ENCODE measurements at regions not wholly inside any gene's neighbourhood (a gene's known extent, or its start where the extent isn't known, plus 50 kb on each side); places are given as distances from the start of the nearest gene placed in this dataset.
"Not testable (repeated sequence)": the region's sequence is repeated elsewhere in the genome, so short reads cannot be mapped to it uniquely, and the experiment has no call there.

DNA sequence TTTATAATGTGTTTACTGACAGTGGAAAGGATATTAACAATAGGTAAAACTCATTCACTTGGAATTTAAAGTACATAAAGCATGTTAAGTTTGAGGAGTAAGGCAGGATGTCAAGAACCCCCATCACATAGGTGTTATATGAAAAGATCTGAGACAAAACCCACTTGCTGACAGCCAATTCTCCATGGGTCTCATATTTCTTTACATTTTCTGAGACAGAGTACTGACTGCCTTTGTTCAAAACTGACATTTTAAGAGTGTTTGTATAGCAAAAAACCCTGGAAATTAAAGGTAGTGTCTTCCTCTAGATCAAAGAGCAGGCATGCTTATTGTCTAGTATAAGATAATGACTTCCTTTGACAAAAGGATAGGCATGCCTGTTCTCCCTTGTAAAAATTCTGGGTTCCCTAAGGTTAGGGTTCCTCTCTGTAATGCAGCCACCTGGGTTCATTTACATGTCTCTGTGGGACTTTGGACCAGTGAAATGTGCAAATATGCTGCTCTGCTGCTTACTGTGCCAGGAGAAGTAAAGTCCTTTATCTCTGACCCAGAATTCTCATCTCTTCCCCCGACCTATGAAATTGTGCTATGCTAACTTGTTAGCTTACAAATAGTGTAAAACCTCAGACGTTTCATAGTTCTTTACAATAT is 123.6 kb downstream of the PCDH18 start:
- no peak for DNase-seq
- intact Hi-C loops (cut with DNase I): no loop called here

DNA sequence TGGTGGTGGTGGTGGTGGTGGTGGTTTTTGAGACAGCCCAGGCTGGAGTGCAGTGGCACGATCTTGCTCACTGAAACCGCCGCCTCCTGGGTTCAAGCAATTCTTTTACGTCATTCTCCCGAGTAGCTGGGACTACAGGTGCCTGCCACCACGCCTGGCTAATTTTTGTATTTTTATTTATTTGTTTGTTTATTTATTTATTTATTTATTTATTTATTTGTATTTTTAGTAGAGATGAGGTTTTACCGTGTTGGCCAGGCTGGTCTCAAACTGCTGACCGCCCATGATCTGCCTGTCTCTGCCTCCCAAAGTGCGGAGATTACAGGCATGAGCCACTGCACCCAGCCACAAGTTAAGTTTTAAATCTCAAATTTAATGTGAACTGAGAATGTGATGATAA is 126.5 kb downstream of the PCDH18 start:
- intact Hi-C loops (cut with DNase I); DNase-seq; ATAC-seq: not testable (repeated sequence)

More for the DNA sequence above, 123.6 kb downstream of the PCDH18 start:
- no peak for ATAC-seq

DNA sequence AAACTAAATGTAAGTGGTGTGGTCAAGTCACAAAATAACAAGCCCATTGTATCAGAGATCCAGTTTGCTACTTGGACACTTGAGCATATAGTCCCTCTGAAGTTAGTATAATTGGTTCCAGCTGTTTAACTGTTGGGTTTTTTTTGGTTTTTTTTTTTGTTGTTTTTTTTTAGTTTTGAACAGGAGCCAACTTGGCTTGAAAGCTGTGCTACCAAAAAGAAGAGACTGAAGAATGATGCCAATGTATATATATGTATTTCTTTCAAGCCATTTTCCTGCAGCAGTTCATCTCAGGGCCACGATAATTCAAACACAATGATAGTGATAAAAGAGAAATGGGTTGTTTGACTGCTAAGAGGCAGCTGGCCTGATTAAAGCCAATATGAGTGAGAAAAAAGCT is 138.3 kb downstream of the PCDH18 start:
- ATAC-seq: no peak
- DNase-seq: no peak
- intact Hi-C loops (cut with DNase I): no loop called here

DNA sequence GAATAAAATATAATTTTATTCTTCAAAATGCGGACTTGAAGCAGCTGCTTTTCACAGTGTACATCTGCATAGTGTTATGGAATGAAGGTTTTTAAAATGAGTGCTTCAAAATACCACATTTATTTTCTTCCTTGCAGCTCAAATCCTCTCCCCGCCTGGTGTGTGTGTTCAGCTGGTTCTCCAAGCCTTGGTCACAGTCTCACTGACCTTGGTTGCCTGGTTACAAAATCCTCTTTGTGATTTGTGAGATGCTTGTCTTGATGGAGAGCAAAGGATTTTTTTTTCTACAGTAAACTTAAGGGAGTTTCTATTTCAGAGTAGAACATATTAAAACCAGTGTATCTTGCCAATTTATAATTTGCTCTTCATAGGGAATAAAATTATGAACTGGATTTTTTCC is 139.2 kb downstream of the PCDH18 start:
- intact Hi-C loops (cut with DNase I): no loop called here
- DNase-seq (no peak), ATAC-seq (peak in 1 of 2 donors; percentile 56)

DNA sequence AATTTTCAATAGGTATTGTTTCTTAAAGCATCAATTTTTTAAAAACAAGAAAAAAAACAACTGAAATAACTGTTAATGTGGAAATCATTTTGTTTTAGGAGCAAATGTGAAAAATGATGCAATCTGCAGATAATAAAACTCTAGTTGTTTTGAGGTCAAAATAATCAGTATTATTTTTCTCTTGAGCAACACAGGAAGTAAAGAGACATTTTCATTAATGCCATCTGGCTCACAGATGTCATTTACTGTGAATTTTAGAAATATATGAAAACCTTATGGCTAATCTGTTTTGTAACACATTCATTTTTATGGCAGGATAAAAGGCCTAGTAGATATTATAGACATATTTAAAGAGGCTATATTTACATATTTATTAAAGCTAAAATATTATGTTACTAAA is 141.6 kb downstream of the PCDH18 start:
- no peak for DNase-seq
- intact Hi-C loops (cut with DNase I): no loop called here
- no peak for ATAC-seq

DNA sequence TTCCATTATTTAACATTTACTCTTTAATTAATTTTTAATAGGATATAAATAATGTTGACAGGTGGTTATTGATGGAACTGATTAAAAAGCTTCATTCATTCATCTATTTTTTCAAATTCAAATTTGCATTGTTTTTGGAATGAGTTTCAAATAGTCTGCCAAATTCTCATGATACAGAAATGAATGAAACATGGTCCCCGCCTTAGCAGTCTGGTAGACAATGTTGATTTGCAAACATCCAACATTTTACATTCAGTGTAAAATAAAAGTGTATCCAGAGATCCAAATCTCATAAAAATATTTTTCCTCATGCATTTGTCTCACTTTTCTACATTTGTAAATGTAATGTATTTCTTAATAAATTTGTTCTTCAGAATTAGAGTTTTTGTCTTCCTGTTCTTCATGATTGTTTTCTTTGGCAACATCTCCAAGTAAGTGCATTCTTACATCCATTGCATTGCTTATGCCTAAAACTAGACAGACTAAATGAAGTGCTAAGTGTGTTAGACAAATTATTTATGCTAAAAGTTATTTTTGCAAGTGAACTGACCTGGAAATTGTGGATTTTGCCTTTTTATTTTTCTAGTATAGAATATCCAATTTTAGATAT is 142.3 kb downstream of the PCDH18 start:
- intact Hi-C loops (cut with DNase I): no loop called here
- no peak for ATAC-seq

DNA sequence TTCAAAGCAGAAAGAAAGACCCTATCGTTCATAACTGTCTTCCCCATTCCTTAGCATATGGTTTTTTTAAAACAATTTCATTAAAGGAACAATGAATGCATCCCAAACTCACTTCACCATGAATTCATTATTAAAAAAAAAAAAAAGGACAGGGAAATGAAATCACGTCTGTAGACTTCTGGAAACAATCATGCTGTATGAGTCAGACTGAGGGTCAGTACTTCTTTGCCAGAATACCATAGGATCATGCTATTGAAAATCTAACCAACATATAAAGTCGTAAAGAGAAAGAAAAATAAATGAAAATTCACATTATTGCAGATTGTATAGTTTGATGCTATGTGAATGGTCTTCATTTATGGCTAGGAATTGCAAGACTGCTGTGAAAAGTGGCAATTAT is 144.4 kb downstream of the PCDH18 start:
- ATAC-seq (no peak), DNase-seq (no peak)
- intact Hi-C loops (cut with DNase I): no loop called here

More for the DNA sequence above, 142.3 kb downstream of the PCDH18 start:
- no peak for DNase-seq

DNA sequence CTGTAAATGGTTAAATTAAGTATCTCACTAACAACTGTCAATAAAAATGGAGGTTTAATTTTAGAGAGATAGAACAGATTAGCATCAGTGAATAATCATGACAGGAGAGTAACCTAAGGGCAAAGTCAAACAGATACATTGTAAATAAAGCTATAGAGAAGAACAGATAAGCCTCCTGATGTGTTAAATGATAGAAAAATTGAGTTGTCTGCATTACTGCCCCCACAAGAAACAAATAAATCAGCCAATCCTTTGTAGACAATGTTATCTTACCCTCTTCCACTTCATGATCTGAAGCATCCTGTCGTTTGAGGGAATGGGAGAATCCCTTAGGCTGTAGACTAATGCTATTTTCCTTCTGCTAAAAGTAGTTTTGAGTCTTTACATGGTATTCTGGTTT is 147.8 kb downstream of the PCDH18 start:
- DNase-seq (no peak), ATAC-seq (no peak)
- intact Hi-C loops (cut with DNase I): no loop called here

DNA sequence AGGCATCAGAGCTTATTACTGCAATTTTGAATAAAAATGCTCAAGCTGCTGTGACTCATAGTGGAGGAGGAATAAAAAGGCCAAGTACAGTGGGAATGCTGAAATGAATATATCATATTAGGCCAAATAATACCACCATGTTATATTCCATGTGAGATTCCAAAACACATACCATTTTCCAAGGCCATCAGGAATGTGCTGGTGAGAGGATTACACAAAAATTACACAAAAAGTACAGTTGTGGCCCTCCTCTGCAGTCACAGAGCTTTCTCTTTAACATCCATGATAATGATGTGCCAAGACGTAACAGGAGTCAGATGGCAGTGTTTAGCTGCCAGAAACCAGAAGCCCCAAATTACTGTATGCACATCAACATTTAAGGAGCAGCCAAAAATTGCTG is 153.5 kb downstream of the PCDH18 start:
- intact Hi-C loops (cut with DNase I): no loop called here
- ATAC-seq (no peak), DNase-seq (no peak)

DNA sequence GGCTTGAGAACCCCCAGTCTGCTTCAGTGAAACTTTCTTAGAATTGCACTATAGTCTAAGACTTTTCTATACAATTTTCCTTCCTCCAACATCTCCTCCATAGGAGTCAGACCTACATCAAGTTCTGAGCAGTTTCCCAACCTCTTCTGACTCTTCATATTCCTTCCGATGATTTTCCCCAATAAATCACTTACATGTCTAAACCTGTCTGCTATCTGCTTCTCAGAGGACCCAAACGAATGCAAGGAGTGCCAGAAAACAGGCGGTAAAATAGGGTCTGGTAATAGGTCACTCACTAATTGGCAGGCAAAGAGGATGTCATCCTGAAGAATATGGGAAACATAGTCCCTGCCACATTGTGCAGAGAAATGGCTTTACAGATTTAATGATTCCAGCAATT is 153.9 kb downstream of the PCDH18 start:
- ATAC-seq (no peak), DNase-seq (no peak)
- intact Hi-C loops (cut with DNase I): no loop called here

DNA sequence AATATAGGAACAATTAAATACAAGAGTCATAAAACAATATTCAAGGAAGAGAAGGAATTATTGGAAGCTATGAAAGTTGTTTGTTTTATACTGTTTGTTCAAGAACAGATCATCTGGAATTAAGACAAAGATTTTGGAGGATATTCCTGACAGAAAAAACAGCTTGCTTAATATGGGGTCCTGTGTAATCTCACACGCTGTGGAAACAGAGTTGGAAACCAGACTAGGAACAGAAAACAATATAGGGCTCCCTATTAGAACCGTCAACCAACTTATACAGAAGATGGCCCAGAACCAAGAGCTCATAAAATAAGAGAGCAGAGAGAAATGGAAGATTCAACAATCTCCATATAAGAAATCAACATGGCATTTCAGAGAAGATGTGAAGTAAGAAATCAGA is 156.0 kb downstream of the PCDH18 start:
- intact Hi-C loops (cut with DNase I): no loop called here
- ATAC-seq: no peak
- DNase-seq: no peak

DNA sequence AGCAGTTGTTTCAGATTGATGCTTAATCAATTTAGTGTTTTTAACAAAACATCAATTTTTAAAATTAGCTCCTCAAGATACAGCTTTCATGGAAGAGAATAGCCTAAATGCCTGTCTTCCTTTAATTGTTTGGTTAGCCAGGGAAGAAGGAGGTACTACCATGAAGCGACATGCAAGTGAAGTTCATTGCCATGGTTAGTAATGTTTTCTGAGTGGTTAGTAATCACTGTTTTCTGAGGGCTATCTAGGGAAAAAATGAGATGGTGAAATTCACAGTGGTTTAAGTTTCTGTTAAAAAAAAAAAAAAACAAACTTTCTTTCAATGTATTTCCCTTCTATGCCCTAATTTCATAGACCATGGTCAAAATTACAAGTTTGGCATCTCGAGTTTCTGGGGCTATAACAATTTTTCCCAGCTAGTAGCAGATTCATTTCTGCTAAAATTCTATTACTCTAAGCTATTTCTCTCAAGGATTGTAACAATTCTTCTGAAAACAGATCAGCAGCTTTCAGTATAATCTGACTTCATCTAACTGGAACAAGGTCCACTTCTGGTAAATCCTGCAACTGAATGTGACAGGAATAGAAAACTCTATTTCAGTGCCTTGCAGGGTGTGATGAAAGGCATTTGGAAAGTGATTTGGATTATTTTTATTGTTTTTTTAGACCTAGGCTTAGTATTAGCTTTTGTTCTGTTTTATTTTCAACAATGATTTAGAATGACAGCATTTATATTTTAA is 157.0 kb downstream of the PCDH18 start:
- intact Hi-C loops (cut with DNase I): no loop called here
- ATAC-seq: no peak
- no peak for DNase-seq

DNA sequence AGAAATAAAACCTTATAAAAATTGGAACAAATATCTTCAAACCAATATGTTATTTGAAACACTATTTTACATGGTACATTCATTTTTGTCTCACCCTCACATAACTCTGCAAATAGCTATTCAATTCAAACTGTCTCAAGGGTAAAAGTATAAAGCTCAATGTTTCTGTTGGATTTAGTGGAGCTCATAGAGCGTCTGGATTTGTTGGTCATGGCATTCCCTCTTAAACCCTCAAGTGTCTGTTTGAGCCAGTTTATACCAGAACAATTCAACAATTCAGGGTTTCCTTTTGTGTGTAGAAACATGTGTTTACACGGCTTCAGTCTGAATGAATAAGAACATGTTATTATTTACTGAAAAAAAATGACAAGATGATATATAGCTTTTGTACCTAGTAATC is 161.6 kb downstream of the PCDH18 start:
- DNase-seq (no peak), ATAC-seq (no peak)
- intact Hi-C loops (cut with DNase I): no loop called here

DNA sequence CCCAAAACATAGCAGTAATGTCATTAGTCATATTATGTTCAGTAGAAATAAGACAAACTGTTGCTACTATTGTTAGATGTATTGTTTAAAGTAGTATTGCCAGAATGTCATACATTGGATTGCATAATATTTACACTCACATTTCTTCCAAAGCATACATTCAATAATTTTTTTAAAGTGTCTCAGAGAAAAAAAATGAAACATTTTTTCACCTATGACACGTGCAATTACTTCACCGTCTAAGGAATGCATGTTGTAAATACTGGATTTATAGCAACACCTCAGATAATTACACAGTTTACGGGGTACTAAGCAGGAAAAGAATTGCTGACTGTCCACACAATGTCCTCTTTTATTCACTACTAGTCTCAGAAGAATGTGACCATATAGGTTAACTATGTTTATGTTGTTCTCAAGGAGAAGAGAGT is 162.1 kb downstream of the PCDH18 start:
- no peak for DNase-seq
- ATAC-seq: no peak
- intact Hi-C loops (cut with DNase I): no loop called here

DNA sequence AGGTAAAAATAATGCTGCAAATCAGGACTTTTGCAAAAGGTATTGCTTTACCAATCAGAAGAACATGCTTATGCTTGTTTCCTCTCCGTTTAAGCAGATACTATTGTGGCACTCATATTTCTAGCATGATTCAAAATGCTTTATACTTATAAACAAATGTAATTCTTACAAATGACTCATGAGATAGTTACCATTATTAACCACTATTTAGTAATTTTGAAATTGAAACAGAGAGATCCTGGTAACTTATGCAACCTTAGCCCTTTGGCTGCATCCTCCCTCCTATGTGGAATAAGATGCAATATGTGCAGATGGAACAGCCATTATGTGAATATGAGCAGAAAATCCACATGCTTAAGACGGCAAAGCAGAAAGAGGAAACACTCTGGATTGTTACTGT is 164.7 kb downstream of the PCDH18 start:
- intact Hi-C loops (cut with DNase I): no loop called here
- DNase-seq: no peak
- no peak for ATAC-seq

DNA sequence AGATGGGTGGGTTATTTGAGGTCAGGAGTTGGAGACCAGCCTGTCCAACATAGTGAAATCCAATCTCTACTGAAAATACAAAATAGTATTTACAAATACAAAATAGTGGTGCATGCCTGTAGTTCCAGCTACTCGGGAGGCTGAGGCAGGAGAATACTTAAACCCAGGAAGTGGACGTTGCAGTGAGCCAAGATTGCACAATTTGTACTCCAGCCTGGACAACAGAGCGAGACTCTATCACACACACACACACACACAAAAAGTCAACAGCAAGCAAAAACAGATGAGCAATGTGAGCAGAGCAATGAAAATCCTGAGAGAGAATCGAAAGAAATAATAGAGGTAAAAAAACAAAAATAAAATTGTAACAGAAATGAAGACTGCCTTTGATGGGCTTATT is 168.8 kb downstream of the PCDH18 start:
- DNase-seq (no peak), ATAC-seq (no peak)
- intact Hi-C loops (cut with DNase I): no loop called here

DNA sequence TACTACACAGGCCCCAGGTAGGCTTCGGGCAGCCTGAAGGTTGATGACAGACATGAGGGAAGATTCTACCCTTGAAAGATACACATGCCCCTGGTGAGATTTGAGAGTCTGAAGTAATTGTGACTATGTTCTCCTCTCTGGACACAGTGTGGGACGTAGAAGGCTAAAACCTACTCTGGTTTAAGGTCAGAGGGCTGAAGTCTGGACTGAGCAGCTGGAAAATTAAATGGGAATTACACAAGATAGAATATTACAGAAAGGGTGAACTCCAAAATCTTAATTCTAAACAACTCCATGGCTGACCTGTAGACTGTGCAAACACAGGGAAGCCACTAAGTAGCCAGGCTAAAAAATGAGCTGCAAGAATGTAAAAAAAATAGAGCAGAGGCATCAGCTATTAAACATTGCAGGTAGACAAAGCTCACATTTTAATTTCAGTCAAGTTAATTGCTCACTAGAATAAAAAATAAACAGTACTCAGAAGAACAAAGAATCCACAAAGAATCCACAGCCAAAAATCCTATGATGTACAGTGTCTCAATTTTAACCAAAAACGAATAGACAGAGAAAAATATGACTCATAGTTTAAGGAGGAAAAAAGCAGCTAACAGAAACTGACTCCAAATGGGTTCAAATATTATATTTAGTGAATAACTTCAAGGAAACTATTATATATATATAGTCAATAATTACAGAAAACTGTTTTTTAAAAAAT is 170.4 kb downstream of the PCDH18 start:
- DNase-seq (no peak), ATAC-seq (no peak)
- intact Hi-C loops (cut with DNase I): no loop called here

DNA sequence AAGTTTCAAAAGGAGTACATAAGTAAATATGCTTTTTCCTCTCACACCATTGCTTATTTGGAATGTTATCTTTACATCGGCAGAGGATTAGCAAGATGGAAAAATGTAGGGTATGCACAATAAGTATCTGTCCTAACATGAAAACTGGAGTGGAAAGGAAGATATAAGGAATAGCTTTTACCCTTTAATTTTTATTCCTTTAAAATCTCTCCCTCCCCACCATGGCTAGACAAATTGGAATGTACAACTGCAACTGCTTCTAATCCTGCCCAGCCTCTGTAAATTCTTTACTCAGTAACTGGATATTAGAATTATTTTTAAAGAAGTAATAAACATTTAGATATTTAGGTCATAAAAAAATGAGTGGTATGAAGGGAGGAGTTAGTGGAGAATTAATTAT is 171.5 kb downstream of the PCDH18 start:
- intact Hi-C loops (cut with DNase I): no loop called here
- ATAC-seq (no peak), DNase-seq (no peak)

DNA sequence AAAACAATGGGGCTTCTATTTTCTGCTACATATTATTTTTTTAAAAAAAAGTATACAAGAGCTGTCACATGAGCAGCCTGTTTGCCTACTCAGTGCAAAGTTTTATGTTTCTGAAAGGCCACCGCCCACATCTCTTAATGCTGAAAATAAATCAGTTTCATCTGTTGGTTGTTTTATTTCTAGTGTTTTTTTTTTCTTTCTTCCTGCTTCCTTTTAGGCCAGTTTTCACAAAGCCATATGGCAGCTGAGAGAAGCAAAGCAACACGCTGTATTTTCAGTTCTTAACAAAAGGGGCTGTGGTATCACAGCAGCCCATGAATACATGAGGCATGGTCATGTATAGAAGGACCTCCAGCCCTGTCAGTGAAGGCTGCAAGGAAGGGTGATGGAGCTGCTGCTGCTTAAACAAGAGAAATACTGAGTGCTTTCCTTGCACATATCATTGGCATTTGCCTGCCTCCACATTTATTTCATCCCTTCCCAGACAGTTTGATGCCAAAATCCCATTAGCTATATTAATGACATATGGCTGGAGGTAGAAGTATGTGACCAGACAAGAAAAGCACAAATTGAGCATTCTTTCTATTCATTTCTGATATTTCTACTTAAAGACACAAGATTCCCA is 172.5 kb downstream of the PCDH18 start:
- intact Hi-C loops (cut with DNase I): no loop called here

DNA sequence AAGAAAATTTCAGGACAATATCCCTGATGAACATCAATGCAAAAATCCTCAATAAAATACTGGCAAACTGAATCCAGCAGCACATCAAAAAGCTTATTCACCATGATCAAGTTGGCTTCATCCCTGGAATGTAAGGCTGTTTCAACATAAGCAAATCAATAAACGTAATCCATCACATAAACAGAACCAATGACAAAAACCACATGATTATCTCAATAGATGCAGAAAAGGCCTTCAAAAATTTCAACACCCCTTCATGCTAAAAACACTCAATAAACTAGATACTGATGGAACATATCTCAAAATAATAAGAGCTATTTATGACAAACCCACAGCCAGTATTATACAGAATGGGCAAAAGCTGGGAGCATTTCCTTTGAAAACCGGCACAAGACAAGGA is 177.7 kb downstream of the PCDH18 start:
- intact Hi-C loops (cut with DNase I); ATAC-seq; DNase-seq: not testable (repeated sequence)

More for the DNA sequence above, 172.5 kb downstream of the PCDH18 start:
- ATAC-seq (no peak), DNase-seq (no peak)
